GM21367 (cell line): ENCODE measurements at regions not wholly inside any gene's neighbourhood (a gene's known extent, or its start where the extent isn't known, plus 50 kb on each side); places are given as distances from the start of the nearest gene placed in this dataset.
"Not testable (repeated sequence)": the region's sequence is repeated elsewhere in the genome, so short reads cannot be mapped to it uniquely, and the experiment has no call there.

Experiments used
- ATAC-seq: cut with Tn5 transposase; IDR thresholded peaks from one replicate; pipeline ENCODE4 v1.9.1; 2021; ENCODE audit not compliant: unreplicated experiment

GRCh38 chr2:195364015-195364965, 292.7 kb upstream of the SLC39A10 start:
- no peak for ATAC-seq

- no peak for ATAC-seq
Measured at GRCh38 chr2:195363496-195363895, 293.5 kb upstream of the SLC39A10 start.

GRCh38 chr2:195360242-195360641, 296.8 kb upstream of the SLC39A10 start:
- no peak for ATAC-seq

- ATAC-seq = no peak
Measured at GRCh38 chr2:195359043-195359735, 297.8 kb upstream of the SLC39A10 start.

GRCh38 chr2:195356920-195357440, 300.0 kb upstream of the SLC39A10 start:
- ATAC-seq = no peak

GRCh38 chr2:195356026-195356425, 301.0 kb upstream of the SLC39A10 start:
- no peak for ATAC-seq

GRCh38 chr2:195352581-195352980, 304.4 kb upstream of the SLC39A10 start:
- ATAC-seq = no peak

- ATAC-seq = no peak
Measured at GRCh38 chr2:195343942-195344530, 313.0 kb upstream of the SLC39A10 start.

- peak; percentile 79 for ATAC-seq
Measured at GRCh38 chr2:195343540-195343939, 313.5 kb upstream of the SLC39A10 start.

- no peak for ATAC-seq
Measured at GRCh38 chr2:195342061-195342460, 315.0 kb upstream of the SLC39A10 start.

- ATAC-seq = no peak
Measured at GRCh38 chr2:195338856-195339255, 318.2 kb upstream of the SLC39A10 start.

- ATAC-seq = no peak
Measured at GRCh38 chr2:195337597-195337996, 319.4 kb upstream of the SLC39A10 start.

- no peak for ATAC-seq
Measured at GRCh38 chr2:195333869-195334268, 323.2 kb upstream of the SLC39A10 start.

- no peak for ATAC-seq
Measured at GRCh38 chr2:195331966-195332365, 325.1 kb upstream of the SLC39A10 start.

GRCh38 chr2:195331129-195331528, 325.9 kb upstream of the SLC39A10 start:
- no peak for ATAC-seq

- no peak for ATAC-seq
Measured at GRCh38 chr2:195330513-195330956, 326.5 kb upstream of the SLC39A10 start.

- ATAC-seq = not testable (repeated sequence)
Measured at GRCh38 chr2:195329784-195330183, 327.2 kb upstream of the SLC39A10 start.

- no peak for ATAC-seq
Measured at GRCh38 chr2:195326537-195326936, 330.5 kb upstream of the SLC39A10 start.

- no peak for ATAC-seq
Measured at GRCh38 chr2:195322324-195322723, 334.7 kb upstream of the SLC39A10 start.

GRCh38 chr2:195320413-195320973, 336.5 kb upstream of the SLC39A10 start:
- ATAC-seq = peak; percentile 74
